ENCODE measurements at regions not wholly inside any gene's neighbourhood (a gene's known extent, or its start where the extent isn't known, plus 50 kb on each side); places are given as distances from the start of the nearest gene placed in this dataset.

- POLR2A ChIA-PET: no interaction called here
- no peak for DNase-seq (ENCODE audit: extremely low spot score)
- CTCF ChIA-PET: no interaction called here
- TF ChIP-seq PKNOX1 (IDR thresholded peaks at IDR 0.05) (no peak), SUZ12 (IDR thresholded peaks at IDR 0.05) (no peak), FOXM1 (IDR thresholded peaks at IDR 0.05; ENCODE audit: borderline replicate concordance) (no peak)
These were observed 167.9 kb upstream of the MYLIP start for GRCh38 chr6:15960740-15961634.

- DNase-seq (ENCODE audit: extremely low spot score): no peak
- CTCF ChIA-PET: no interaction called here
- TF ChIP-seq ELF4 (IDR thresholded peaks at IDR 0.05): no peak
- no peak for TF ChIP-seq HDGF (IDR thresholded peaks at IDR 0.05; ENCODE audit: borderline replicate concordance)
- no peak for TF ChIP-seq TARDBP (IDR thresholded peaks at IDR 0.05)
- no peak for TF ChIP-seq CTBP1 (IDR thresholded peaks at IDR 0.05; ENCODE audit: borderline replicate concordance)
- no peak for TF ChIP-seq FOXM1 (IDR thresholded peaks at IDR 0.05; ENCODE audit: borderline replicate concordance)
- TF ChIP-seq L3MBTL2 (conservative IDR thresholded peaks at IDR 0.05): no peak
- TF ChIP-seq SP1 (IDR thresholded peaks at IDR 0.05): no peak
- POLR2A ChIA-PET: no interaction called here
These were observed 171.2 kb upstream of the MYLIP start for GRCh38 chr6:15957655-15958169.

GRCh38 chr6:15956205-15957106, 172.4 kb upstream of the MYLIP start:
- TF ChIP-seq SP1 (IDR thresholded peaks at IDR 0.05) (no peak), L3MBTL2 (conservative IDR thresholded peaks at IDR 0.05) (peak; percentile 83)
- no peak for DNase-seq (ENCODE audit: extremely low spot score)
- POLR2A ChIA-PET: no interaction called here
- CTCF ChIA-PET: no interaction called here

GRCh38 chr6:15955484-15955883, 173.4 kb upstream of the MYLIP start:
- TF ChIP-seq FOXA1 (IDR thresholded peaks at IDR 0.05) (no peak), PKNOX1 (IDR thresholded peaks at IDR 0.05) (no peak), FOXK2 (IDR thresholded peaks at IDR 0.05) (no peak), SUZ12 (IDR thresholded peaks at IDR 0.05) (no peak), TARDBP (IDR thresholded peaks at IDR 0.05) (no peak), SP1 (IDR thresholded peaks at IDR 0.05) (no peak), FOXM1 (IDR thresholded peaks at IDR 0.05; ENCODE audit: borderline replicate concordance) (no peak), LEF1 (IDR thresholded peaks at IDR 0.05; ENCODE audit: borderline replicate concordance) (no peak), ELF4 (IDR thresholded peaks at IDR 0.05) (no peak), CTBP1 (IDR thresholded peaks at IDR 0.05; ENCODE audit: borderline replicate concordance) (no peak), ZNF384 (IDR thresholded peaks at IDR 0.05) (no peak), NFRKB (IDR thresholded peaks at IDR 0.05) (no peak), L3MBTL2 (conservative IDR thresholded peaks at IDR 0.05) (no peak), BHLHE40 (IDR thresholded peaks at IDR 0.05; ENCODE audit: borderline replicate concordance) (no peak), ARNT (IDR thresholded peaks at IDR 0.05) (no peak)

GRCh38 chr6:15953152-15953880, 175.6 kb upstream of the MYLIP start:
- no peak for DNase-seq (ENCODE audit: extremely low spot score)
- POLR2A ChIA-PET: no interaction called here
- TF ChIP-seq L3MBTL2 (conservative IDR thresholded peaks at IDR 0.05): no peak
- no peak for TF ChIP-seq NFRKB (IDR thresholded peaks at IDR 0.05)
- TF ChIP-seq ELF4 (IDR thresholded peaks at IDR 0.05): no peak
- no peak for TF ChIP-seq SP1 (IDR thresholded peaks at IDR 0.05)
- TF ChIP-seq HDGF (IDR thresholded peaks at IDR 0.05; ENCODE audit: borderline replicate concordance): no peak
- no peak for TF ChIP-seq FOXM1 (IDR thresholded peaks at IDR 0.05; ENCODE audit: borderline replicate concordance)
- TF ChIP-seq ZNF384 (IDR thresholded peaks at IDR 0.05): no peak
- no peak for TF ChIP-seq CTBP1 (IDR thresholded peaks at IDR 0.05; ENCODE audit: borderline replicate concordance)
- TF ChIP-seq SUZ12 (IDR thresholded peaks at IDR 0.05): no peak
- no peak for TF ChIP-seq BHLHE40 (IDR thresholded peaks at IDR 0.05; ENCODE audit: borderline replicate concordance)
- no peak for TF ChIP-seq PKNOX1 (IDR thresholded peaks at IDR 0.05)
- no peak for TF ChIP-seq FOXA1 (IDR thresholded peaks at IDR 0.05)
- no peak for TF ChIP-seq FOXK2 (IDR thresholded peaks at IDR 0.05)
- TF ChIP-seq TARDBP (IDR thresholded peaks at IDR 0.05): no peak
- no peak for TF ChIP-seq LEF1 (IDR thresholded peaks at IDR 0.05; ENCODE audit: borderline replicate concordance)
- TF ChIP-seq ARNT (IDR thresholded peaks at IDR 0.05): no peak
- CTCF ChIA-PET: no interaction called here

More at GRCh38 chr6:15955484-15955883, 173.4 kb upstream of the MYLIP start:
- ChIA-PET POLR2A (no interaction called here), CTCF (no interaction called here)
- DNase-seq (ENCODE audit: extremely low spot score): no peak

Data from HEK293T (cell line).